WTC11 (cell line): ENCODE measurements at regions not wholly inside any gene's neighbourhood (a gene's known extent, or its start where the extent isn't known, plus 50 kb on each side); places are given as distances from the start of the nearest gene placed in this dataset.

Source experiments
- ATF2 ChIP-seq: sonication (generic); formaldehyde crosslinking; IDR thresholded peaks from 2 replicates; pipeline ENCODE4 v1.8.1; 2022; ENCODE audit warnings: low read depth, missing genetic modification reagents, borderline replicate concordance
- CTCF ChIP-seq: fragments of 200-600 bp; IDR thresholded peaks from 2 replicates; pipeline ENCODE4 v1.8.0; 2022; ENCODE audit warnings: antibody characterized with exemption
- NFE2L1 ChIP-seq: sonication (generic); formaldehyde crosslinking; IDR thresholded peaks from 2 replicates; pipeline ENCODE4 v1.8.1; 2023; ENCODE audit warnings: missing genetic modification reagents

- TF ChIP-seq CTCF (no peak), NFE2L1 (CRISPR knock-in tag) (no peak), ATF2 (no peak)
Measured at GRCh38 chr16:76204249-76204648, 73.0 kb upstream of the CNTNAP4 start.
